ENCODE measurements at regions not wholly inside any gene's neighbourhood (a gene's known extent, or its start where the extent isn't known, plus 50 kb on each side); places are given as distances from the start of the nearest gene placed in this dataset.

DNA sequence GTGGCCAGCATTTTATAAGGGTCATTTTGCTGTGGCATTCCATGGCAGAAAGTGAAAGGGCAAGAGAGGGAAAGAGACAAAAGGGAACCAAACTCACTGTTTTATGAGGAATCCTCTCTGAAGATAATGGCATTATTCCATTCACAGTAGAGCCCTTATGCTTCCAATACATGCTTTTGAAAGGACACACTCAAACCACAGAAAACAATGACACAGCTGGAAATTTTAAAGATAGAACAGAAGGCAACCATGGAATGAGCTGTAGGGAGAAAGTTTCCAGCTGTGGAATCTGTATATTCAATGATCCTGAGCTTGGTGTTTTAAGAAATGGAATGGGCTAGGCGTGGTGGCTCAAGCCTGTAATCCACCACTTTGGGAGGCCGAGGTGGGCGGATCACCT is 677.4 kb downstream of the SLITRK1 start:
- Histone ChIP-seq H3K9me2 (ENCODE audit: insufficient read depth, low read length) (no peaks in the 10 kb centered on the region), H3K9me3 (ENCODE audit: low read length) (no peaks in the 10 kb centered on the region), H3K4me1 (ENCODE audit: insufficient read depth, low read length, poor library complexity, severe bottlenecking) (no peaks in the 10 kb centered on the region), H3K79me2 (ENCODE audit: insufficient read depth, low read depth, low read length) (no peaks in the 10 kb centered on the region), H3K4me3 (ENCODE audit: low read depth, low read length, poor library complexity, severe bottlenecking) (no peak overlapping the region), H3K4me2 (ENCODE audit: low read length) (no peak overlapping the region), H2AFZ (ENCODE audit: low read length) (no peak overlapping the region), H3K36me3 (ENCODE audit: insufficient read depth, low read length) (no peaks in the 10 kb centered on the region), H4K20me1 (ENCODE audit: insufficient read depth, low read length) (no peaks in the 10 kb centered on the region), H3K27ac (ENCODE audit: low read depth, low read length, poor library complexity, severe bottlenecking) (no peak overlapping the region)
- no TSS peak for BruUV-seq (replicated peaks)
- POLR2A ChIA-PET, result no interaction called here
- CTCF ChIA-PET (ENCODE audit: unreplicated experiment), result no interaction called here
- intact Hi-C loops (cut with micrococcal nuclease; ENCODE audit: unreplicated experiment), result no loop called here
- no peak for DNase-seq (ENCODE audit: low spot score)
- TF ChIP-seq EZH2phosphoT487 (IDR thresholded peaks at IDR 0.05; ENCODE audit: borderline replicate concordance, low read depth, low read length), result no peak

DNA sequence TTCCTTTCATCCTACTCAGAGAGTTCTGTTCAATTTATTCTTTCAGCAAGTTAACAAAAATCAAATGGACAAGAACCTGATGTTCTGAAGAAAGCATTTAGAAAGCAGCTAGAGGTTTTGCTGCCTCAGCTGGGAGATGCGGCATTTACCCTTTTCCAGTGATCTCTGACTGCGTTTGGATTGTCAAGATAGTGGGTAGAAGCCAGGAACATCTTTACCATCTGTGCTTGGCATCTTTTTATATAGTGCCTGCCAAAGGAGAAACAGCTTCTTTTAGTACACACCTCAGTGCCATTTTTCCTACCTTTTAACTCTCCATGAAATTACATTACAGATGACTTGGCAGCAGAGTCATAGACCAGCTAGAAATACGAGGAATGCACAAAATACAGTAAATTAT is 680.8 kb downstream of the SLITRK1 start:
- POLR2A ChIA-PET, result no interaction called here

DNA sequence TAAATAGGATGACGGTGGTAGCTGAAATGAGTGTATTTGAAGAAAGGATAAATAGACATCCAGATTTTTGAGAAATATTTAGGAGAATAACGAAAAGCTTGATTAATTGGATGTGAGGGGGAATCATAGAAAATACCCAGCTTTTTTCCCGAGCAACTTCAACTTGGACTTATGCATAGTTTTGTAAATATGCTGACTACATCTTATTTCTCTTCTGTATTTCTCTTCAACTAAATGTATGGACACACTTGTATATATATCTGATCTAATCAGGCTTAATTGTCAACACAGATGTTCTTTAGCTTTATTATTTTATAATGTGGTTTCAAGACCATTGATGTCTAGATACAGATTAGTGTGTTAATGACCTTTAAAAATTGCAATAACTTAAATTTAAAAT is 685.0 kb downstream of the SLITRK1 start:
- Histone ChIP-seq H2AFZ (ENCODE audit: low read length) (no peak overlapping the region), H3K27ac (ENCODE audit: low read depth, low read length, poor library complexity, severe bottlenecking) (no peak overlapping the region), H3K79me2 (ENCODE audit: insufficient read depth, low read depth, low read length) (no peaks in the 10 kb centered on the region), H3K9me3 (ENCODE audit: low read length) (0 out of 2 replicates have a peak, but pooled peaks cover 9% of the 10 kb centered on the region), H3K4me1 (ENCODE audit: insufficient read depth, low read length, poor library complexity, severe bottlenecking) (no peaks in the 10 kb centered on the region), H4K20me1 (ENCODE audit: insufficient read depth, low read length) (no peaks in the 10 kb centered on the region), H3K4me2 (ENCODE audit: low read length) (no peak overlapping the region), H3K4me3 (ENCODE audit: low read depth, low read length, poor library complexity, severe bottlenecking) (no peak overlapping the region), H3K9me2 (ENCODE audit: insufficient read depth, low read length) (no peaks in the 10 kb centered on the region), H3K36me3 (ENCODE audit: insufficient read depth, low read length) (no peaks in the 10 kb centered on the region)
- ChIA-PET POLR2A (interaction anchor here (0.7 kb wide), 1 partner anchor 19 kb away, joined by 3 read pairs; no protein-coding TSS in a partner anchor), CTCF (ENCODE audit: unreplicated experiment) (no interaction called here)
- intact Hi-C loops (cut with micrococcal nuclease; ENCODE audit: unreplicated experiment), result no loop called here
- DNase-seq (ENCODE audit: low spot score), result no peak
- TF ChIP-seq, protein P1, sequence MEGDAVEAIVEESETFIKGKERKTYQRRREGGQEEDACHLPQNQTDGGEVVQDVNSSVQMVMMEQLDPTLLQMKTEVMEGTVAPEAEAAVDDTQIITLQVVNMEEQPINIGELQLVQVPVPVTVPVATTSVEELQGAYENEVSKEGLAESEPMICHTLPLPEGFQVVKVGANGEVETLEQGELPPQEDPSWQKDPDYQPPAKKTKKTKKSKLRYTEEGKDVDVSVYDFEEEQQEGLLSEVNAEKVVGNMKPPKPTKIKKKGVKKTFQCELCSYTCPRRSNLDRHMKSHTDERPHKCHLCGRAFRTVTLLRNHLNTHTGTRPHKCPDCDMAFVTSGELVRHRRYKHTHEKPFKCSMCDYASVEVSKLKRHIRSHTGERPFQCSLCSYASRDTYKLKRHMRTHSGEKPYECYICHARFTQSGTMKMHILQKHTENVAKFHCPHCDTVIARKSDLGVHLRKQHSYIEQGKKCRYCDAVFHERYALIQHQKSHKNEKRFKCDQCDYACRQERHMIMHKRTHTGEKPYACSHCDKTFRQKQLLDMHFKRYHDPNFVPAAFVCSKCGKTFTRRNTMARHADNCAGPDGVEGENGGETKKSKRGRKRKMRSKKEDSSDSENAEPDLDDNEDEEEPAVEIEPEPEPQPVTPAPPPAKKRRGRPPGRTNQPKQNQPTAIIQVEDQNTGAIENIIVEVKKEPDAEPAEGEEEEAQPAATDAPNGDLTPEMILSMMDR (conservative IDR thresholded peaks at IDR 0.05; ENCODE audit: low read length), result no peak
- no peak for TF ChIP-seq EZH2phosphoT487 (IDR thresholded peaks at IDR 0.05; ENCODE audit: borderline replicate concordance, low read depth, low read length)
- BruUV-seq (replicated peaks), result no TSS peak

More for the DNA sequence above, 680.8 kb downstream of the SLITRK1 start:
- H3K27ac ChIP-seq (ENCODE audit: low read depth, low read length, poor library complexity, severe bottlenecking), result no peak overlapping the region
- no TSS peak for BruUV-seq (replicated peaks)
- TF ChIP-seq EZH2phosphoT487 (IDR thresholded peaks at IDR 0.05; ENCODE audit: borderline replicate concordance, low read depth, low read length), result no peak
- TF ChIP-seq, protein P1 (conservative IDR thresholded peaks at IDR 0.05; ENCODE audit: low read length), result no peak
- H2AFZ ChIP-seq (ENCODE audit: low read length), result no peak overlapping the region
- intact Hi-C loops (cut with micrococcal nuclease; ENCODE audit: unreplicated experiment), result no loop called here
- H3K9me2 ChIP-seq (ENCODE audit: insufficient read depth, low read length), result no peaks in the 10 kb centered on the region
- H3K9me3 ChIP-seq (ENCODE audit: low read length), result 0 out of 2 replicates have a peak, but pooled peaks cover 4% of the 10 kb centered on the region
- H3K4me3 ChIP-seq (ENCODE audit: low read depth, low read length, poor library complexity, severe bottlenecking), result no peak overlapping the region
- CTCF ChIA-PET (ENCODE audit: unreplicated experiment), result no interaction called here
- H4K20me1 ChIP-seq (ENCODE audit: insufficient read depth, low read length), result no peaks in the 10 kb centered on the region
- H3K36me3 ChIP-seq (ENCODE audit: insufficient read depth, low read length), result no peaks in the 10 kb centered on the region
- DNase-seq (ENCODE audit: low spot score), result no peak
- H3K4me2 ChIP-seq (ENCODE audit: low read length), result no peak overlapping the region
- H3K79me2 ChIP-seq (ENCODE audit: insufficient read depth, low read depth, low read length), result no peaks in the 10 kb centered on the region
- H3K4me1 ChIP-seq (ENCODE audit: insufficient read depth, low read length, poor library complexity, severe bottlenecking), result no peaks in the 10 kb centered on the region
